ENCODE measurements at regions not wholly inside any gene's neighbourhood (a gene's known extent, or its start where the extent isn't known, plus 50 kb on each side); places are given as distances from the start of the nearest gene placed in this dataset.
A peak's percentile ranks its signal among the peaks of the same experiment; 100 is the strongest.

GRCh38 chr4:26160591-26160990, 160.2 kb upstream of the RBPJ start:
- intact Hi-C loops (cut with micrococcal nuclease; ENCODE audit: unreplicated experiment): no loop called here
- Histone ChIP-seq H3K4me1 (ENCODE audit: control insufficient read depth, insufficient read depth, low read length) (no peaks in the 10 kb centered on the region), H3K27me3 (ENCODE audit: control insufficient read depth, insufficient read depth, low read length) (no peaks in the 10 kb centered on the region), H3K9me3 (ENCODE audit: control insufficient read depth, insufficient read depth, low read depth, low read length) (no peaks in the 10 kb centered on the region), H3K4me3 (ENCODE audit: low read depth in 2 of 2, low read length in 2 of 2) (no peak overlapping the region), H3K36me3 (ENCODE audit: control insufficient read depth, insufficient read depth, low read length) (no peaks in the 10 kb centered on the region), H3K27ac (ENCODE audit: low read length) (no peak overlapping the region)
- no peak for DNase-seq (ENCODE audit: low read depth, low spot score)
- no TSS peak for BruUV-seq (replicated peaks)
- CTCF ChIA-PET: interaction anchor here (0.6 kb wide), 1 partner anchor 777 kb away, joined by 3 read pairs; no protein-coding TSS in a partner anchor
- in situ Hi-C loops (cut with HindIII; ENCODE audit: low pct_unique_long_range_greater_than_20kb, low sequenced_read_pairs): no loop called here
- no peak for ATAC-seq
- POLR2A ChIA-PET: no interaction called here
- TF ChIP-seq POLR2AphosphoS5 (IDR thresholded peaks at IDR 0.05; ENCODE audit: low read depth, low read length) (no peak), CTCF (IDR thresholded peaks at IDR 0.05) (no peak), SIN3A (IDR thresholded peaks at IDR 0.05; ENCODE audit: borderline replicate concordance, insufficient read depth, low read depth, low read length) (no peak), REST (IDR thresholded peaks at IDR 0.05; ENCODE audit: insufficient read depth in 1 of 2, low read depth in 2 of 2, low read length in 1 of 2) (no peak), TCF7L2 (IDR thresholded peaks at IDR 0.05; ENCODE audit: low read depth, low read length) (no peak)

- in situ Hi-C loops (cut with HindIII; ENCODE audit: low pct_unique_long_range_greater_than_20kb, low sequenced_read_pairs): no loop called here
- Histone ChIP-seq H3K9me3 (ENCODE audit: control insufficient read depth, insufficient read depth, low read depth, low read length) (no peaks in the 10 kb centered on the region), H3K36me3 (ENCODE audit: control insufficient read depth, insufficient read depth, low read length) (no peaks in the 10 kb centered on the region), H3K27me3 (ENCODE audit: control insufficient read depth, insufficient read depth, low read length) (no peaks in the 10 kb centered on the region), H3K4me1 (ENCODE audit: control insufficient read depth, insufficient read depth, low read length) (no peaks in the 10 kb centered on the region), H3K27ac (ENCODE audit: low read length) (no peak overlapping the region), H3K4me3 (ENCODE audit: low read depth in 2 of 2, low read length in 2 of 2) (no peak overlapping the region)
- DNase-seq (ENCODE audit: low read depth, low spot score) (no peak), ATAC-seq (peak; percentile 53; the same call in 1 of the 2 replicates)
- TF ChIP-seq REST (IDR thresholded peaks at IDR 0.05; ENCODE audit: insufficient read depth in 1 of 2, low read depth in 2 of 2, low read length in 1 of 2): no peak
- TF ChIP-seq CTCF (IDR thresholded peaks at IDR 0.05): peak; percentile 23
- no peak for TF ChIP-seq POLR2AphosphoS5 (IDR thresholded peaks at IDR 0.05; ENCODE audit: low read depth, low read length)
- no peak for TF ChIP-seq TCF7L2 (IDR thresholded peaks at IDR 0.05; ENCODE audit: low read depth, low read length)
- no peak for TF ChIP-seq SIN3A (IDR thresholded peaks at IDR 0.05; ENCODE audit: borderline replicate concordance, insufficient read depth, low read depth, low read length)
- intact Hi-C loops (cut with micrococcal nuclease; ENCODE audit: unreplicated experiment): no loop called here
- ChIA-PET CTCF (interaction anchor here (0.6 kb wide), 1 partner anchor 777 kb away, joined by 3 read pairs; no protein-coding TSS in a partner anchor), POLR2A (no interaction called here)
- BruUV-seq (replicated peaks): no TSS peak
These were observed 159.6 kb upstream of the RBPJ start for GRCh38 chr4:26161030-26161824.

Data from Panc1 (cell line).